ENCODE measurements at regions not wholly inside any gene's neighbourhood (a gene's known extent, or its start where the extent isn't known, plus 50 kb on each side); places are given as distances from the start of the nearest gene placed in this dataset.

DNA sequence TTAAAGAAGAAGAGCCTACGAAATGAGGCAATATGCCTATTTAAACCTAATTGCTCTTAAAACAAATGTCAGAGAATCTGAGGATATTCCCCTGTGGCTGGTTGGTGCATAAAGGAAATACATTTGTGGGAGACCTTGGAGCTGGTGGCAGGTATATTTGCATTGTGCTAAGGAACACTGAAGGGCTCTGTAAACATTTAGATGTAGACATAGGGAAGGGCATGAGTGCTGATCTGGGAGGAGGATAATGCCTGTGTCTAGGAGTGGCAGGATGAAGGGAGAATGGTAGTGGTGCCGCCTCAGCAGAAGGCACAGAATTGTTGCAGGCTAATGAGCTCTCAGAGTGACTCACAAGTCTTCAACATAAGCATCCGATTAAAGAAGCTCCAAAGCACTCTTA, 85.8 kb downstream of the CD164 start:
- no peak for TF ChIP-seq POLR2A (IDR thresholded peaks at IDR 0.05; ENCODE audit: low read depth)
- TF ChIP-seq, protein P1, sequence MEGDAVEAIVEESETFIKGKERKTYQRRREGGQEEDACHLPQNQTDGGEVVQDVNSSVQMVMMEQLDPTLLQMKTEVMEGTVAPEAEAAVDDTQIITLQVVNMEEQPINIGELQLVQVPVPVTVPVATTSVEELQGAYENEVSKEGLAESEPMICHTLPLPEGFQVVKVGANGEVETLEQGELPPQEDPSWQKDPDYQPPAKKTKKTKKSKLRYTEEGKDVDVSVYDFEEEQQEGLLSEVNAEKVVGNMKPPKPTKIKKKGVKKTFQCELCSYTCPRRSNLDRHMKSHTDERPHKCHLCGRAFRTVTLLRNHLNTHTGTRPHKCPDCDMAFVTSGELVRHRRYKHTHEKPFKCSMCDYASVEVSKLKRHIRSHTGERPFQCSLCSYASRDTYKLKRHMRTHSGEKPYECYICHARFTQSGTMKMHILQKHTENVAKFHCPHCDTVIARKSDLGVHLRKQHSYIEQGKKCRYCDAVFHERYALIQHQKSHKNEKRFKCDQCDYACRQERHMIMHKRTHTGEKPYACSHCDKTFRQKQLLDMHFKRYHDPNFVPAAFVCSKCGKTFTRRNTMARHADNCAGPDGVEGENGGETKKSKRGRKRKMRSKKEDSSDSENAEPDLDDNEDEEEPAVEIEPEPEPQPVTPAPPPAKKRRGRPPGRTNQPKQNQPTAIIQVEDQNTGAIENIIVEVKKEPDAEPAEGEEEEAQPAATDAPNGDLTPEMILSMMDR (IDR thresholded peaks at IDR 0.05) = no peak
- no peak for TF ChIP-seq EP300 (IDR thresholded peaks at IDR 0.05)
